ENCODE measurements at regions not wholly inside any gene's neighbourhood (a gene's known extent, or its start where the extent isn't known, plus 50 kb on each side); places are given as distances from the start of the nearest gene placed in this dataset.

DNA sequence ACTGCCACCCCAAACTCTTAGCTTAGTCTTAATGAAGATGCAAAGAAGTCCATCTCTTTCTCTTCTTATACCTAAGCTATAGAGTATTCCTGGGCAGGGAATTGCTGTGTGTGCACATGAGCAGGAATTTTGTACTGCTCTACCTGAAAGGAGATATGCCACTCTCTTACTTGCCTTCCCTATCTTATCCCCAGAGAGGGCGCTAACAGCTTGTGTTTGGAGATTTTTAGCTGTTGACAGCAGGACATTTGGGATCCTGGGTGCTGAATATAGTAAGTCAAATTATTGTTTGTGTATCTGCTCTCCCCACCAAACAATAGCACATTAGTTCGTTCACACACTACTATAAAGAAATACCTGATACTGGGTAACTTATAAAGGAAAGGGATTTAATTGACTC lies 159.5 kb downstream of the GABRG2 start:
- ChIA-PET POLR2A (no interaction called here), CTCF (no interaction called here)
- no peaks in the 10 kb centered on the region for H3K27me3 ChIP-seq (replicated peaks in 1 of 4; ENCODE audit: control extremely low read depth in 1 of 4, control insufficient read depth in 3 of 4, insufficient read depth in 4 of 4, low read length in 3 of 4)
- no peaks in the 10 kb centered on the region for H3K79me2 ChIP-seq (ENCODE audit: control insufficient read depth, insufficient read depth, low read length)
- H3K36me3 ChIP-seq (replicated peaks in 1 of 2; ENCODE audit: control extremely low read depth in 1 of 2, control insufficient read depth in 1 of 2, extremely low read depth in 1 of 2, insufficient read depth in 2 of 2, low read length in 1 of 2), result no peaks in the 10 kb centered on the region
- H3K4me1 Mint-ChIP-seq, result no peaks in the 10 kb centered on the region
- no peak for TF ChIP-seq EZH2 (IDR thresholded peaks at IDR 0.05; ENCODE audit: borderline replicate concordance, insufficient read depth, low read depth, low read length, poor library complexity, severe bottlenecking)
- TF ChIP-seq, protein P1, sequence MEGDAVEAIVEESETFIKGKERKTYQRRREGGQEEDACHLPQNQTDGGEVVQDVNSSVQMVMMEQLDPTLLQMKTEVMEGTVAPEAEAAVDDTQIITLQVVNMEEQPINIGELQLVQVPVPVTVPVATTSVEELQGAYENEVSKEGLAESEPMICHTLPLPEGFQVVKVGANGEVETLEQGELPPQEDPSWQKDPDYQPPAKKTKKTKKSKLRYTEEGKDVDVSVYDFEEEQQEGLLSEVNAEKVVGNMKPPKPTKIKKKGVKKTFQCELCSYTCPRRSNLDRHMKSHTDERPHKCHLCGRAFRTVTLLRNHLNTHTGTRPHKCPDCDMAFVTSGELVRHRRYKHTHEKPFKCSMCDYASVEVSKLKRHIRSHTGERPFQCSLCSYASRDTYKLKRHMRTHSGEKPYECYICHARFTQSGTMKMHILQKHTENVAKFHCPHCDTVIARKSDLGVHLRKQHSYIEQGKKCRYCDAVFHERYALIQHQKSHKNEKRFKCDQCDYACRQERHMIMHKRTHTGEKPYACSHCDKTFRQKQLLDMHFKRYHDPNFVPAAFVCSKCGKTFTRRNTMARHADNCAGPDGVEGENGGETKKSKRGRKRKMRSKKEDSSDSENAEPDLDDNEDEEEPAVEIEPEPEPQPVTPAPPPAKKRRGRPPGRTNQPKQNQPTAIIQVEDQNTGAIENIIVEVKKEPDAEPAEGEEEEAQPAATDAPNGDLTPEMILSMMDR (IDR thresholded peaks at IDR 0.05), result no peak
- H3K9ac ChIP-seq (ENCODE audit: low read length), result no peak overlapping the region
- H3K27me3 Mint-ChIP-seq, result no peaks in the 10 kb centered on the region
- no peak overlapping the region for H2AFZ ChIP-seq (ENCODE audit: insufficient read depth, low read depth, low read length, poor library complexity, severe bottlenecking)
- WGBS (ENCODE audit: insufficient coverage), result no CpG with 5 or more reads among the region's 2 CpGs
- H3K9me3 Mint-ChIP-seq (ENCODE audit: insufficient read depth), result peaks cover 6% of the 10 kb centered on the region
- no peak overlapping the region for H3K27ac Mint-ChIP-seq
- no peaks in the 10 kb centered on the region for H4K20me1 ChIP-seq (ENCODE audit: control insufficient read depth, insufficient read depth, low read length, poor library complexity, severe bottlenecking)
- no peak for ATAC-seq (ENCODE audit: low read depth)
- H3K4me2 ChIP-seq (replicated peaks; ENCODE audit: low read depth, low read length, poor library complexity, severe bottlenecking), result no peak overlapping the region
- H3K4me1 ChIP-seq (ENCODE audit: control insufficient read depth in 2 of 2, insufficient read depth in 2 of 2, low read length in 2 of 2), result no peaks in the 10 kb centered on the region
- no peak overlapping the region for H3K4me3 ChIP-seq (ENCODE audit: control extremely low read depth in 1 of 5, extremely low read depth in 1 of 5, insufficient read depth in 1 of 5, low read depth in 2 of 5, low read length in 4 of 5)
- DNase-seq, result no peak
- no peak overlapping the region for H3K27ac ChIP-seq (ENCODE audit: low read length in 2 of 2)
- H3K4me3 Mint-ChIP-seq, result no peak overlapping the region
- intact Hi-C loops (cut with micrococcal nuclease), result no loop called here
- H3K9me3 ChIP-seq (ENCODE audit: control extremely low read depth in 1 of 3, control insufficient read depth in 2 of 3, insufficient read depth in 1 of 3, low read length in 2 of 3), result no peaks in the 10 kb centered on the region

DNA sequence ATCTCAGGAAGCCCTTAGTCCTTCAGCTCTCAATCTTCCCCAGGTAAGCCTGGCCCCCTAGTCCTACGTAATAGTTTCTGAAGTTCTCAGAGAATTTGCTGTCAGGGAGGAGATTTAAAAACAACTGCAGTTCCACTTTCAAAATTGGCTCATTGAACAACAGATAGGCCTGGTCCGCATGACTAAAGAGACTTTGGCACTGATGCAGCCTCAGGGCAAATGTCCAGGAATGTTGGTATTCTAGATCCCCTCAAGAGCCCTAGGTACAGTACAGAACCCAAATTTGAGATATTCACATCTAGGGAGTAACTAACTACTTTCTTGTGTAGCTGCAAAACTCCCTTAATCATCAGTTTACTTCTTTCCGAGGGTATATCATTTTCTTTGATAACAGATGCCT lies 162.8 kb downstream of the GABRG2 start:
- Mint-ChIP-seq H3K9me3 (ENCODE audit: insufficient read depth) (peaks cover 11% of the 10 kb centered on the region), H3K4me1 (no peaks in the 10 kb centered on the region), H3K27me3 (no peaks in the 10 kb centered on the region), H3K27ac (no peak overlapping the region), H3K4me3 (no peak overlapping the region)
- ATAC-seq (ENCODE audit: low read depth), result no peak
- H3K4me3 ChIP-seq (ENCODE audit: control extremely low read depth in 1 of 5, extremely low read depth in 1 of 5, insufficient read depth in 1 of 5, low read depth in 2 of 5, low read length in 4 of 5), result no peak overlapping the region
- no peak overlapping the region for H3K9ac ChIP-seq (ENCODE audit: low read length)
- no peaks in the 10 kb centered on the region for H3K4me1 ChIP-seq (ENCODE audit: control insufficient read depth in 2 of 2, insufficient read depth in 2 of 2, low read length in 2 of 2)
- H3K9me3 ChIP-seq (ENCODE audit: control extremely low read depth in 1 of 3, control insufficient read depth in 2 of 3, insufficient read depth in 1 of 3, low read length in 2 of 3), result peaks cover 0 to 3% (median 0%) of the 10 kb centered on the region in 3 donors
- POLR2A ChIA-PET, result no interaction called here
- no peak overlapping the region for H3K4me2 ChIP-seq (replicated peaks; ENCODE audit: low read depth, low read length, poor library complexity, severe bottlenecking)
- no peak overlapping the region for H2AFZ ChIP-seq (ENCODE audit: insufficient read depth, low read depth, low read length, poor library complexity, severe bottlenecking)
- intact Hi-C loops (cut with micrococcal nuclease), result no loop called here
- no peak for DNase-seq
- TF ChIP-seq, protein P1 (IDR thresholded peaks at IDR 0.05), result no peak
- TF ChIP-seq EZH2 (IDR thresholded peaks at IDR 0.05; ENCODE audit: borderline replicate concordance, insufficient read depth, low read depth, low read length, poor library complexity, severe bottlenecking), result no peak
- H3K27me3 ChIP-seq (replicated peaks in 1 of 4; ENCODE audit: control extremely low read depth in 1 of 4, control insufficient read depth in 3 of 4, insufficient read depth in 4 of 4, low read length in 3 of 4), result no peaks in the 10 kb centered on the region
- H3K27ac ChIP-seq (ENCODE audit: low read length in 2 of 2), result no peak overlapping the region
- H3K79me2 ChIP-seq (ENCODE audit: control insufficient read depth, insufficient read depth, low read length), result no peaks in the 10 kb centered on the region
- no CpG with 5 or more reads among the region's 3 CpGs for WGBS (ENCODE audit: insufficient coverage)
- no peaks in the 10 kb centered on the region for H4K20me1 ChIP-seq (ENCODE audit: control insufficient read depth, insufficient read depth, low read length, poor library complexity, severe bottlenecking)
- CTCF ChIA-PET, result no interaction called here
- no peaks in the 10 kb centered on the region for H3K36me3 ChIP-seq (replicated peaks in 1 of 2; ENCODE audit: control extremely low read depth in 1 of 2, control insufficient read depth in 1 of 2, extremely low read depth in 1 of 2, insufficient read depth in 2 of 2, low read length in 1 of 2)

Measured in B cell (primary cell).